Fibroblast of lung (primary cell): ENCODE measurements at regions not wholly inside any gene's neighbourhood (a gene's known extent, or its start where the extent isn't known, plus 50 kb on each side); places are given as distances from the start of the nearest gene placed in this dataset.

ENCODE experiments used
- EZH2 ChIP-seq: IDR thresholded peaks from 2 replicates; pipeline ENCODE4 v1.5.1; 2012; ENCODE audit warnings: low read length, control low read depth, mild to moderate bottlenecking; ENCODE audit errors: missing control alignments
- TF ChIP-seq, protein P1 (sequence below), 2 donors: IDR thresholded peaks in 1 of 2; conservative IDR thresholded peaks in 1 of 2; 1 replicate in 1 of 2; 2 replicates in 1 of 2; pipeline ENCODE4 v1.5.1; 2011 to 2012; ENCODE audit warnings: low read length in 2 of 2, control low read depth in 1 of 2, inconsistent platforms in 1 of 2, low read depth in 1 of 2, mild to moderate bottlenecking in 1 of 2

DNA sequence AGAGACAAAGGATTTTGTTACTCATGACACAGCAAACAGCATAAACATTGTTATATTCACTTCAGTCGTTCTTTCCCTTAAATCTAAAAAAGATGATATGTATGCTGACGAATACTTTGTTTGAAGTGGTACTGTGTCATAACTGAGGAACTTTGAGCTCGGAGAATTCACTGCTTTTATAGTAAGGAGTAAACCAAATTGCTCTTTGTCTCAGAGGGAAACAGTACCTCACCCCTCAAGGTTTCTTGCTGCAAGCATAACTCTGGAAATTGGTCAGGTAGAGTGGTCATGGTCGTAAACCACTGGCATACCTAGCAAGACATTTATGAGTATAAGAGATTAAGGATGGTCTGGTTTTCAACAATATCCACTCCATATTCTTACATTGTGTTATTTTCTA lies 160.2 kb upstream of the OR4E1 start:
- TF ChIP-seq, protein P1, sequence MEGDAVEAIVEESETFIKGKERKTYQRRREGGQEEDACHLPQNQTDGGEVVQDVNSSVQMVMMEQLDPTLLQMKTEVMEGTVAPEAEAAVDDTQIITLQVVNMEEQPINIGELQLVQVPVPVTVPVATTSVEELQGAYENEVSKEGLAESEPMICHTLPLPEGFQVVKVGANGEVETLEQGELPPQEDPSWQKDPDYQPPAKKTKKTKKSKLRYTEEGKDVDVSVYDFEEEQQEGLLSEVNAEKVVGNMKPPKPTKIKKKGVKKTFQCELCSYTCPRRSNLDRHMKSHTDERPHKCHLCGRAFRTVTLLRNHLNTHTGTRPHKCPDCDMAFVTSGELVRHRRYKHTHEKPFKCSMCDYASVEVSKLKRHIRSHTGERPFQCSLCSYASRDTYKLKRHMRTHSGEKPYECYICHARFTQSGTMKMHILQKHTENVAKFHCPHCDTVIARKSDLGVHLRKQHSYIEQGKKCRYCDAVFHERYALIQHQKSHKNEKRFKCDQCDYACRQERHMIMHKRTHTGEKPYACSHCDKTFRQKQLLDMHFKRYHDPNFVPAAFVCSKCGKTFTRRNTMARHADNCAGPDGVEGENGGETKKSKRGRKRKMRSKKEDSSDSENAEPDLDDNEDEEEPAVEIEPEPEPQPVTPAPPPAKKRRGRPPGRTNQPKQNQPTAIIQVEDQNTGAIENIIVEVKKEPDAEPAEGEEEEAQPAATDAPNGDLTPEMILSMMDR (conservative IDR thresholded peaks at IDR 0.05 in 1 of 2, IDR thresholded peaks at IDR 0.05 in 1 of 2; ENCODE audit: low read depth in 1 of 2, low read length in 2 of 2): no peak
- TF ChIP-seq EZH2: no peak
